GM12878 (cell line): ENCODE measurements at regions not wholly inside any gene's neighbourhood (a gene's known extent, or its start where the extent isn't known, plus 50 kb on each side); places are given as distances from the start of the nearest gene placed in this dataset.

Experiments
- ATAC-seq: fragments of 200-7000 bp; cut with Tn5 transposase; 3 replicates; pipeline ENCODE4 v1.9.1; 2020; ENCODE audit warnings: mild to moderate bottlenecking, moderate library complexity
- BruUV-seq: library from RNA; stranded (reverse); fragments of 400-500 nt; replicated peaks from 2 replicates; lab custom pipeline; 2021; lab: Mats Ljungman, UMichigan
- CTCF ChIA-PET: fragments of 300-600 bp; sonication (Branson Sonifier 250); formaldehyde crosslinking; extraction: SDS; loops from one replicate; lab custom pipeline; 2021; ENCODE audit warnings: inconsistent platforms; lab: Yijun Ruan, JAX
- POLR2A ChIA-PET: fragments of 350-600 bp; formaldehyde crosslinking; extraction: SDS; loops from one replicate; lab custom pipeline; 2021; ENCODE audit warnings: inconsistent platforms; lab: Charles Lee
- RAD21 ChIA-PET: fragments of 300-600 bp; sonication (Branson Sonifier 250); formaldehyde crosslinking; loops from one replicate; lab custom pipeline; 2023; ENCODE audit warnings: antibody characterized with exemption; ENCODE audit not compliant: unreplicated experiment; lab: Charles Lee
- SMC1A ChIA-PET: fragments of 300-600 bp; sonication (Branson Sonifier 250); formaldehyde crosslinking; loops from one replicate; lab custom pipeline; 2023; ENCODE audit not compliant: unreplicated experiment, uncharacterized antibody; lab: Charles Lee
- DNase-seq: peaks from one replicate; pipeline ENCODE4 v3.0.0-alpha.2; 2011; ENCODE audit warnings: low read depth, low spot score
- FAIRE-seq: peaks from 3 replicates; lab custom pipeline; 2011; peaks lifted over from hg19 to GRCh38; lab: Jason Lieb, UNC
- H2AFZ ChIP-seq: 2 replicates; pipeline ENCODE4 v1.6.0; 2011; ENCODE audit warnings: low read depth, low read length, control low read depth; ENCODE audit not compliant: control insufficient read depth
- H3K27ac ChIP-seq: 2 replicates; pipeline ENCODE4 v1.5.1; 2011; ENCODE audit warnings: control low read depth; ENCODE audit not compliant: control insufficient read depth, insufficient read depth
- H3K27me3 ChIP-seq, 2 experiments: replicated peaks in 1 of 2; 2 replicates each; pipeline versions ENCODE4 v1.6.0 to v1.6.1; 2011; ENCODE audit warnings: low read length in 1 of 2; ENCODE audit not compliant: control insufficient read depth in 2 of 2, insufficient read depth in 2 of 2
- H3K36me3 ChIP-seq, 2 experiments: 2 replicates each; pipeline ENCODE4 v1.5.1; 2011; ENCODE audit warnings: low read length in 1 of 2; ENCODE audit not compliant: control insufficient read depth in 2 of 2, insufficient read depth in 2 of 2
- H3K4me1 ChIP-seq: 2 replicates; pipeline ENCODE4 v1.6.1; 2011; ENCODE audit warnings: mild to moderate bottlenecking, low read length, moderate library complexity, mixed read lengths; ENCODE audit not compliant: control insufficient read depth, insufficient read depth
- H3K4me2 ChIP-seq: 2 replicates; pipeline ENCODE4 v1.6.0; 2011; ENCODE audit warnings: control low read depth; ENCODE audit not compliant: control insufficient read depth, insufficient read depth
- H3K4me3 ChIP-seq: fragments of 200-600 bp; sonication (generic); 2 replicates; pipeline ENCODE4 v1.5.1; 2016
- H3K79me2 ChIP-seq: 2 replicates; pipeline ENCODE4 v1.6.0; 2011; ENCODE audit warnings: low read length; ENCODE audit not compliant: control insufficient read depth, insufficient read depth
- H3K9ac ChIP-seq: 2 replicates; pipeline ENCODE4 v1.8.0; 2011; ENCODE audit warnings: low read length, control low read depth, mixed read lengths; ENCODE audit not compliant: control insufficient read depth, insufficient read depth
- H3K9me3 ChIP-seq: replicated peaks from 3 replicates; pipeline ENCODE4 v1.5.1; 2011; ENCODE audit warnings: mild to moderate bottlenecking, low read length; ENCODE audit not compliant: control insufficient read depth, insufficient read depth
- H4K20me1 ChIP-seq: 2 replicates; pipeline ENCODE4 v1.6.0; 2011; ENCODE audit not compliant: control insufficient read depth, insufficient read depth
- ATF3 ChIP-seq: IDR thresholded peaks from 2 replicates; pipeline ENCODE4 v1.6.1; 2011; ENCODE audit warnings: low read depth, mild to moderate bottlenecking, low read length, moderate library complexity, borderline replicate concordance; ENCODE audit errors: extremely low read depth
- BHLHE40 ChIP-seq, 2 experiments: fragments of 450-650 bp in 1 of 2; IDR thresholded peaks; 2 replicates each; pipeline ENCODE4 v1.6.1; 2011 to 2017; ENCODE audit warnings: low read depth in 2 of 2, borderline replicate concordance in 1 of 2, improper control_type of control experiment in 1 of 2, low read length in 1 of 2, mild to moderate bottlenecking in 1 of 2
- BRCA1 ChIP-seq: IDR thresholded peaks from 2 replicates; pipeline ENCODE4 v1.6.1; 2011; ENCODE audit warnings: low read depth, low read length, improper control_type of control experiment
- EED ChIP-seq: sonication (generic); IDR thresholded peaks from 2 replicates; pipeline ENCODE4 v1.6.1; 2016; ENCODE audit warnings: antibody characterized with exemption, low read depth
- EGR1 ChIP-seq, 2 experiments: IDR thresholded peaks; 1 replicate in 1 of 2; 2 replicates in 1 of 2; pipeline ENCODE4 v1.6.1; 2011 to 2012; ENCODE audit warnings: low read depth in 2 of 2, low read length in 2 of 2, borderline replicate concordance in 1 of 2, mild to moderate bottlenecking in 1 of 2, moderate library complexity in 1 of 2
- HSF1 ChIP-seq: fragments of 150-350 bp; IDR thresholded peaks from 2 replicates; pipeline ENCODE4 v1.6.1; 2014; ENCODE audit warnings: mild to moderate bottlenecking, low read depth, low read length
- IKZF1 ChIP-seq: fragments of 450-650 bp; conservative IDR thresholded peaks from 2 replicates; pipeline ENCODE4 v1.6.1; 2017; ENCODE audit warnings: antibody characterized with exemption, mild to moderate bottlenecking
- IKZF2 ChIP-seq, 2 experiments: fragments of 450-650 bp; IDR thresholded peaks; 2 replicates each; pipeline ENCODE4 v1.6.1; 2017; ENCODE audit warnings: mild to moderate bottlenecking in 2 of 2, moderate library complexity in 2 of 2
- IRF4 ChIP-seq: IDR thresholded peaks from 2 replicates; pipeline ENCODE4 v1.6.1; 2011; ENCODE audit warnings: low read depth, low read length
- MAX ChIP-seq: IDR thresholded peaks from 2 replicates; pipeline ENCODE4 v1.6.1; 2012; ENCODE audit warnings: low read depth, low read length, improper control_type of control experiment
- MEF2B ChIP-seq: fragments of 450-650 bp; IDR thresholded peaks from 2 replicates; pipeline ENCODE4 v1.6.1; 2018; ENCODE audit warnings: mild to moderate bottlenecking, moderate library complexity; ENCODE audit not compliant: partially characterized antibody, poor library complexity, severe bottlenecking
- PKNOX1 ChIP-seq: fragments of 450-650 bp; IDR thresholded peaks from 2 replicates; pipeline ENCODE4 v1.6.1; 2016; ENCODE audit warnings: mild to moderate bottlenecking
- POU2F2 ChIP-seq: IDR thresholded peaks from 3 replicates; pipeline ENCODE4 v1.6.1; 2011; ENCODE audit warnings: low read depth, mild to moderate bottlenecking, low read length, borderline replicate concordance
- SMAD5 ChIP-seq: IDR thresholded peaks from 2 replicates; pipeline ENCODE4 v1.6.1; 2016; ENCODE audit warnings: antibody characterized with exemption, low read depth
- SPI1 ChIP-seq: IDR thresholded peaks from 2 replicates; pipeline ENCODE4 v1.6.1; 2011; ENCODE audit warnings: low read depth, mild to moderate bottlenecking, low read length, moderate library complexity, borderline replicate concordance; ENCODE audit not compliant: insufficient read depth
- SREBF1 ChIP-seq: IDR thresholded peaks from 2 replicates; pipeline ENCODE4 v1.6.1; 2012; ENCODE audit warnings: mild to moderate bottlenecking, low read length
- ZZZ3 ChIP-seq: IDR thresholded peaks from 2 replicates; pipeline ENCODE4 v1.6.1; 2011; ENCODE audit warnings: low read depth; ENCODE audit not compliant: control insufficient read depth, insufficient read length
- WGBS: methylation state at CpG from one replicate; pipeline ENCODE4 v1.1.6; 2016; ENCODE audit warnings: low lambda C conversion rate; ENCODE audit not compliant: insufficient replicate concordance, insufficient coverage; ENCODE audit errors: missing lambda C conversion rate; 5-methylcytosine and 5-hydroxymethylcytosine counted together
- in situ Hi-C: fragments of 300-500 bp; cut with MboI; formaldehyde crosslinking; loops from 9 replicates; pipeline ENCODE4 v1.14.3; 2018; ENCODE audit warnings: mixed read lengths
- intact Hi-C: fragments of 100-400 bp; cut with micrococcal nuclease; formaldehyde crosslinking; loops from one replicate; pipeline ENCODE4 v1.14.2; 2022; ENCODE audit not compliant: unreplicated experiment

- in situ Hi-C loops: no loop called here
- BruUV-seq: no TSS peak
- FAIRE-seq (no peak), DNase-seq (no peak), ATAC-seq (no peak)
- Histone ChIP-seq H3K79me2 (no peaks in the 10 kb centered on the region), H3K4me1 (no peaks in the 10 kb centered on the region), H3K4me3 (no peak overlapping the region), H2AFZ (no peak overlapping the region), H3K27ac (no peak overlapping the region), H3K4me2 (no peak overlapping the region), H4K20me1 (no peaks in the 10 kb centered on the region), H3K27me3 (no peaks in the 10 kb centered on the region), H3K9ac (no peak overlapping the region), H3K36me3 (no peaks in the 10 kb centered on the region), H3K9me3 (no peaks in the 10 kb centered on the region)
- TF ChIP-seq HSF1: no peak
- no peak for TF ChIP-seq BRCA1
- TF ChIP-seq EGR1 (IDR thresholded peaks at IDR 0.05; ENCODE audit: borderline replicate concordance in 1 of 2, low read depth in 2 of 2, low read length in 2 of 2): no peak
- TF ChIP-seq ZZZ3: no peak
- no peak for TF ChIP-seq IKZF1
- no peak for TF ChIP-seq SPI1
- no peak for TF ChIP-seq BHLHE40 (IDR thresholded peaks at IDR 0.05; ENCODE audit: borderline replicate concordance in 1 of 2, low read depth in 2 of 2, low read length in 1 of 2)
- no peak for TF ChIP-seq SMAD5
- no peak for TF ChIP-seq ATF3
- no peak for TF ChIP-seq IKZF2 (IDR thresholded peaks at IDR 0.05)
- no peak for TF ChIP-seq MEF2B
- TF ChIP-seq PKNOX1: no peak
- TF ChIP-seq POU2F2: no peak
- no peak for TF ChIP-seq MAX
- TF ChIP-seq EED: no peak
- no peak for TF ChIP-seq SREBF1
- no peak for TF ChIP-seq IRF4
- CTCF ChIA-PET: no interaction called here
- intact Hi-C loops: no loop called here
- RAD21 ChIA-PET: no interaction called here
- SMC1A ChIA-PET: no interaction called here
- 50% methylated on average over 1 of the region's 1 CpG for WGBS
- POLR2A ChIA-PET: no interaction called here
These were observed 152.8 kb upstream of the ZRANB2 start for GRCh38 chr1:71233645-71234044.
